ENCODE measurements at regions not wholly inside any gene's neighbourhood (a gene's known extent, or its start where the extent isn't known, plus 50 kb on each side); places are given as distances from the start of the nearest gene placed in this dataset.

DNA sequence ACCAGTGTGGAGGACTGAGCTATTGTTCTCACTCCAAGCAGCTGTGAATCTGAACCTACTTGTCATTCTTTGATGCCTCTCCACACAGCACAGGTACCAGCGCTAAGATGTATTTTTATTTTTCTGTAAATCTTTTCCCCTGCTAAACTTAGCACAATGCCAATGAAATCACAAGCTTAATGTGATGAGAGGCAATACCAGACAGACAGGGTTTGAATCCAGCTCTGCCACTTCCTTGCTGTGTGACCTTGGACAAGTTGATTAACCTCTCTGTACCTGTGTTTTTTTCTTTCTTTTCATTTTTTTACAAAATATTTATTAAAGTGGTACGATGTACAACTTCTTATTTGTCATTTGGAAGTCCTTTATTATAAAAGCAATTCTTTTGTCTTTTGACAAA lies 757.6 kb downstream of the MED13L start:
- Histone ChIP-seq H3K36me3 (no peaks in the 10 kb centered on the region), H3K4me1 (ENCODE audit: low read depth) (no peaks in the 10 kb centered on the region), H3K9me3 (ENCODE audit: low read depth) (no peaks in the 10 kb centered on the region), H3K27ac (no peak overlapping the region), H3K27me3 (no peaks in the 10 kb centered on the region), H3K4me3 (no peak overlapping the region)
- DNase-seq (ENCODE audit: low read depth in 1 of 2, low spot score in 1 of 2), result no peak
- TF ChIP-seq, protein P1, sequence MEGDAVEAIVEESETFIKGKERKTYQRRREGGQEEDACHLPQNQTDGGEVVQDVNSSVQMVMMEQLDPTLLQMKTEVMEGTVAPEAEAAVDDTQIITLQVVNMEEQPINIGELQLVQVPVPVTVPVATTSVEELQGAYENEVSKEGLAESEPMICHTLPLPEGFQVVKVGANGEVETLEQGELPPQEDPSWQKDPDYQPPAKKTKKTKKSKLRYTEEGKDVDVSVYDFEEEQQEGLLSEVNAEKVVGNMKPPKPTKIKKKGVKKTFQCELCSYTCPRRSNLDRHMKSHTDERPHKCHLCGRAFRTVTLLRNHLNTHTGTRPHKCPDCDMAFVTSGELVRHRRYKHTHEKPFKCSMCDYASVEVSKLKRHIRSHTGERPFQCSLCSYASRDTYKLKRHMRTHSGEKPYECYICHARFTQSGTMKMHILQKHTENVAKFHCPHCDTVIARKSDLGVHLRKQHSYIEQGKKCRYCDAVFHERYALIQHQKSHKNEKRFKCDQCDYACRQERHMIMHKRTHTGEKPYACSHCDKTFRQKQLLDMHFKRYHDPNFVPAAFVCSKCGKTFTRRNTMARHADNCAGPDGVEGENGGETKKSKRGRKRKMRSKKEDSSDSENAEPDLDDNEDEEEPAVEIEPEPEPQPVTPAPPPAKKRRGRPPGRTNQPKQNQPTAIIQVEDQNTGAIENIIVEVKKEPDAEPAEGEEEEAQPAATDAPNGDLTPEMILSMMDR (IDR thresholded peaks at IDR 0.05; ENCODE audit: low read depth, low read length), result no peak

DNA sequence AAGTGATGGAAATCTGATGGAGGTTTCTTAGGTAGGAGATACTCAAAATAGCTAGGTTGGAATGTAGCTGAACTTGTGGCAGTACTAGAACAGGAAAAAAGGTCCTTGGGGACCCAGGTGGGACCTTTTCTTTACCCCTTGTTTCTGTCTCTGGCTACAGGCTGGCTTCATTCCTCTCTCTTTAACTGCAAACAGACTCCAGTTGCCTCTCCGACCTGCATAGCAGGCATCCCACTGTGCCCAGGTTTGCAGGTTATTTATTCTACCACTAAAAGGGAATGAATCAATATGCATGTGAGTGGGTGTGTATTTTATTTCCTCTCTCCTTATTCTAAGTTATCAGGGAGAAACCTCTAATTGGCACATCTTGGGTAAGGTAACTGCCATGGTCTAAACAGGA lies 758.1 kb downstream of the MED13L start:
- no peak overlapping the region for H3K4me3 ChIP-seq
- no peaks in the 10 kb centered on the region for H3K9me3 ChIP-seq (ENCODE audit: low read depth)
- no peak overlapping the region for H3K27ac ChIP-seq
- no peaks in the 10 kb centered on the region for H3K27me3 ChIP-seq
- H3K4me1 ChIP-seq (ENCODE audit: low read depth), result no peaks in the 10 kb centered on the region
- TF ChIP-seq, protein P1 (IDR thresholded peaks at IDR 0.05; ENCODE audit: low read depth, low read length), result no peak
- DNase-seq (ENCODE audit: low read depth in 1 of 2, low spot score in 1 of 2), result no peak
- H3K36me3 ChIP-seq, result no peaks in the 10 kb centered on the region

DNA sequence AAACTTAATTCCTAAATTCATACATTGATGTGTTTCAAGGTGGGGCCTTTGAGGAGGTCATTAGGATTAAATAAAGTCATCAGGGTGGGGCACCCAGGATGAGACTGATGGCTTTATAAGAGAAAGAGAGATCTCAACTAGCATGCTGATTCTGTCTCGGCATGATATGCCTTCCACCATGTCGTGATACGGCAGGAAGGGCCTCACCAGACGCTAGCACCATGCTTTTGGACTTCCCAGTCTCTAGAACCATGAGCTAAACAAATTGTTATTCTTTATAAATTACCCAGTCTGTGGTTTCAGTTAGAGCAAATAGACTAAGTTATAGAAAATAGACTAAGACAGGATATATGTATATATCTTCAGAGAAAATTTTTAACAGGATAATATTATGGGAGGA lies 759.6 kb downstream of the MED13L start:
- Histone ChIP-seq H3K27me3 (no peaks in the 10 kb centered on the region), H3K36me3 (no peaks in the 10 kb centered on the region), H3K9me3 (ENCODE audit: low read depth) (no peaks in the 10 kb centered on the region), H3K27ac (no peak overlapping the region), H3K4me3 (no peak overlapping the region), H3K4me1 (ENCODE audit: low read depth) (no peaks in the 10 kb centered on the region)
- TF ChIP-seq, protein P1 (IDR thresholded peaks at IDR 0.05; ENCODE audit: low read depth, low read length), result no peak
- no peak for DNase-seq (ENCODE audit: low read depth in 1 of 2, low spot score in 1 of 2)

DNA sequence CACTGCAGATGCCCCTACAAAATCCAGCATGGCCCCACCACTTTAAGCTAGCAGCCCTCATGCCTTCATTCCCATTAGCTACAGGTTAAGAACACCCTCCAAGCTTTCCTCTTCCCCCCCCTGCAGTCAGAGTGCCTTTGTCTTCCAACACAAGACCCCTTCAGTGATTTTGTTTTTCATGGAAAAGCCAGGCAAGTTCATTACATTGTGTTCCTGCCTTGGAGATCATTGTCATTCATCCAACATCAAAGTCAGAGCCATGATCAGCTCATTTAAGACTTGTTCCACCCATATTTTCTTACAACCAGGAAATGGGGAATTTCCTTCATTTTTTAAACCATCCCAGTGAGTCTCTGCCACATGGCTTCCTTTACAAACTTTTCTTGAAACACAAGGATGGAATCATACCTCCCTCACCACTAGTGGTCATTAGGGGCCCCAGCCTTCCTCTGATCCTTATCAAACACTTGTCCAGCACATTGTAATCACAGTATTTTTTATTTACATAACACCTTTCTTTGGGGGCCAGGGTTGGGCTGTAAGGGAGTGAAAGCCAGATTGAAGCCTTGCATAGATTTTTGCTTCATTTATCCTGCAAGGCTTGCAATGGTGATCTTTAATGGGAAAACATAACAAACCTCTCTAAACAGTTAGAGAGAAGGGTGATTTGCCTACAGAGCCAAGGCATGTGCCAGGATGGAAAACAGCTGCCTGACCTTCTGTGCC lies 765.3 kb downstream of the MED13L start:
- DNase-seq (ENCODE audit: low read depth in 1 of 2, low spot score in 1 of 2), result no peak
- Histone ChIP-seq H3K9me3 (ENCODE audit: low read depth) (no peaks in the 10 kb centered on the region), H3K4me3 (no peak overlapping the region), H3K36me3 (no peaks in the 10 kb centered on the region), H3K27me3 (peaks cover 17% of the 10 kb centered on the region), H3K27ac (no peak overlapping the region), H3K4me1 (ENCODE audit: low read depth) (peaks cover 12% of the 10 kb centered on the region)
- TF ChIP-seq, protein P1 (IDR thresholded peaks at IDR 0.05; ENCODE audit: low read depth, low read length), result no peak

DNA sequence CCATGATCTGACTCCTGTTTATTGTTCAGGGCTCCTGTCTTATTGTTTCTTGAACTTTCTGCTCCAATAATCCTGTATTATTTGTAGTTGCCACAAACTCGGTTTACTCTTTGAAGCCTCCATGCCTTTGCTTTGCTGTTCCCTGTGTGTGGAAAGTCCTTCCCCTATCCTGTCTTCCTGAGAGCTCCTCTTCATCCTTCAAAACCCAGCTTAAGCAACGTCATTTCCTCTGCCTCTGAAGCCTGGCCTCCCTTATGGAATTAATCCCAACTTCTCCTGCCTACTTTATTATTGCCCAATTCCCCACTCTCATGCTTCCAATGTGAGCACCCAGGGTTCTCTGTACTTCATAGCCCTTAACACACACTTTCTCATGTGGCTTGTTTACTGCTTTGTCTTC lies 766.2 kb downstream of the MED13L start:
- H3K9me3 ChIP-seq (ENCODE audit: low read depth), result no peaks in the 10 kb centered on the region
- DNase-seq (ENCODE audit: low read depth in 1 of 2, low spot score in 1 of 2), result no peak
- no peaks in the 10 kb centered on the region for H3K36me3 ChIP-seq
- TF ChIP-seq, protein P1 (IDR thresholded peaks at IDR 0.05; ENCODE audit: low read depth, low read length), result no peak
- peaks cover 17% of the 10 kb centered on the region for H3K27me3 ChIP-seq
- no peak overlapping the region for H3K4me3 ChIP-seq
- peaks cover 12% of the 10 kb centered on the region for H3K4me1 ChIP-seq (ENCODE audit: low read depth)
- no peak overlapping the region for H3K27ac ChIP-seq
